ENCODE measurements at regions not wholly inside any gene's neighbourhood (a gene's known extent, or its start where the extent isn't known, plus 50 kb on each side); places are given as distances from the start of the nearest gene placed in this dataset.

DNA sequence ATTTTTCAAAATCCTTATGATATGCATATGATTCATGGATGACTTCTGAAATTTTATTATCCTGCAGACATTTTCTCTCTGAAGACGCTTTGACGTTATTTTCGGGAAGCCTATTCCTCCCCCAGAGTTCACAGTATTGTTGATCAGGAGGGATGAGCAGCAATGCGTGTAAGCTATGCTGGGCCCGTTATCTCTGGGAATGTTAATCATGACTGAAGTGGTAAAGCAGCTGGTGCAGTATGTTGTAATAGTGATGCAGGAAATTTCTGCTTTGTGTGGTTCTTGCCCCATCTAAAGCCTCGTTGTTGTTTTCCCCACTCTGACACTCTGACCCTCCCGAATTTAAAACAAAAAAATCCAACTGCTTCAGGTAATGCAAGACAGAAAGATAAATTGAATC lies 1797.8 kb upstream of the WWC1 start:
- Histone ChIP-seq H3K9me3 (replicated peaks; ENCODE audit: control insufficient read depth, insufficient read depth, low read length) (peaks cover 2% of the 10 kb centered on the region), H3K4me1 (ENCODE audit: control insufficient read depth, extremely low read depth, insufficient read depth, low read length) (no peaks in the 10 kb centered on the region), H3K27ac (ENCODE audit: insufficient read depth, low read depth, low read length) (no peak overlapping the region), H3K9me1 (replicated peaks; ENCODE audit: control insufficient read depth, extremely low read depth, insufficient read depth, low read length) (no peaks in the 10 kb centered on the region), H3K79me2 (ENCODE audit: control insufficient read depth, insufficient read depth, low read length) (no peaks in the 10 kb centered on the region), H3K4me3 (replicated peaks in 1 of 3; ENCODE audit: insufficient read depth in 1 of 3, low read depth in 1 of 3, low read length in 3 of 3) (no peak overlapping the region), H4K20me1 (replicated peaks; ENCODE audit: control insufficient read depth, extremely low read depth, insufficient read depth, low read length) (no peaks in the 10 kb centered on the region), H3K36me3 (ENCODE audit: control insufficient read depth in 2 of 2, extremely low read depth in 1 of 2, insufficient read depth in 2 of 2, low read length in 2 of 2) (no peaks in the 10 kb centered on the region), H3K27me3 (ENCODE audit: control insufficient read depth in 2 of 2, insufficient read depth in 2 of 2, low read length in 2 of 2) (no peaks in the 10 kb centered on the region), H2AFZ (ENCODE audit: low read depth, low read length) (no peak overlapping the region), H3K4me2 (ENCODE audit: insufficient read depth, low read length) (no peak overlapping the region), H3K9ac (replicated peaks; ENCODE audit: extremely low read depth, insufficient read depth, low read length) (no peak overlapping the region)
- BruUV-seq (replicated peaks) = no TSS peak
- CTCF ChIA-PET = no interaction called here
- dilution Hi-C loops (cut with MboI; ENCODE audit: extremely low pct_ligation_motif_present, low sequenced_read_pairs) (no loop called here), intact Hi-C loops (cut with micrococcal nuclease) (no loop called here)
- TF ChIP-seq MYC (IDR thresholded peaks at IDR 0.05; ENCODE audit: low read depth, low read length) = no peak
- TF ChIP-seq POLR2A (IDR thresholded peaks at IDR 0.05; ENCODE audit: low read depth, low read length) = no peak
- no peak for TF ChIP-seq GATA2 (IDR thresholded peaks at IDR 0.05; ENCODE audit: insufficient read depth, insufficient read length, low read depth, low read length)
- DNase-seq (ENCODE audit: low read depth, low spot score) (no peak), FAIRE-seq (no peak)
- POLR2A ChIA-PET = no interaction called here

DNA sequence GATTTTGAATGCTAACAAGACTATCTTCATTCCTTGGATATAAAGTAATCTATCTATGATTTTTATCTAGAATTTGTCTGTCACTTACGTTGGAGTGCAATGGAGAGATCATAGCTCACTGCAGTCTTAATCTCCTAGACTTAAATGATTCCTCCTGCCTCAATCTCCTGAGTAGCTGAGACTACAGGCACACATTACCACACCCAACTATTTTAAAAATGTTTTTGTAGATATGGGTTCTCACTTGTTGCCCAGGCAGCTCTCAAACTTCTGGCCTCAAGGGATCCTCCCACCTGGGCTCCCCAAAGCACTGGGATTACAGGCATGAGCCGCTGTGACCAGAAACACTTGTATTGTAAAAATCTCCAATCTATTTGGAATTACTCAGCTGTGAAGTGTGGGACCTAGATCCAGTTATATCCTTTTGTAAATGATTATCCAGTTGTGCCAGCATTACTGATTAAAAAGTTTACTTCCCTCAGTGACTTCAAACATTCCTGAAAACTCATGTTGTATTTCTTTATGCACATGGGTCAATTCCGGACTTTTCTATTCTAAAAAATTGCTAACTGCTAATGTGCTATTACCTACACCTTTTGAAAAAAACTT lies 1793.8 kb upstream of the WWC1 start:
- H4K20me1 ChIP-seq (replicated peaks; ENCODE audit: control insufficient read depth, extremely low read depth, insufficient read depth, low read length) = no peaks in the 10 kb centered on the region
- FAIRE-seq (no peak), DNase-seq (ENCODE audit: low read depth, low spot score) (no peak)
- no peak overlapping the region for H3K27ac ChIP-seq (ENCODE audit: insufficient read depth, low read depth, low read length)
- H3K79me2 ChIP-seq (ENCODE audit: control insufficient read depth, insufficient read depth, low read length) = no peaks in the 10 kb centered on the region
- CTCF ChIA-PET = no interaction called here
- BruUV-seq (replicated peaks) = no TSS peak
- intact Hi-C loops (cut with micrococcal nuclease) (no loop called here), dilution Hi-C loops (cut with MboI; ENCODE audit: extremely low pct_ligation_motif_present, low sequenced_read_pairs) (no loop called here)
- H3K9me3 ChIP-seq (replicated peaks; ENCODE audit: control insufficient read depth, insufficient read depth, low read length) = peaks cover 4% of the 10 kb centered on the region
- H3K4me3 ChIP-seq (replicated peaks in 1 of 3; ENCODE audit: insufficient read depth in 1 of 3, low read depth in 1 of 3, low read length in 3 of 3) = no peak overlapping the region
- TF ChIP-seq, protein P1, sequence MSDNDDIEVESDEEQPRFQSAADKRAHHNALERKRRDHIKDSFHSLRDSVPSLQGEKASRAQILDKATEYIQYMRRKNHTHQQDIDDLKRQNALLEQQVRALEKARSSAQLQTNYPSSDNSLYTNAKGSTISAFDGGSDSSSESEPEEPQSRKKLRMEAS (IDR thresholded peaks at IDR 0.05; ENCODE audit: insufficient read depth, insufficient read length) = no peak
- TF ChIP-seq JUN (IDR thresholded peaks at IDR 0.05; ENCODE audit: borderline replicate concordance, insufficient read depth, insufficient read length, low read depth) (no peak), GATA2 (IDR thresholded peaks at IDR 0.05; ENCODE audit: insufficient read depth, insufficient read length, low read depth, low read length) (no peak), POLR2A (IDR thresholded peaks at IDR 0.05; ENCODE audit: low read depth, low read length) (no peak), FOS (IDR thresholded peaks at IDR 0.05; ENCODE audit: borderline replicate concordance, insufficient read depth, low read length) (no peak), MYC (IDR thresholded peaks at IDR 0.05; ENCODE audit: low read depth, low read length) (no peak), POLR2AphosphoS5 (IDR thresholded peaks at IDR 0.05; ENCODE audit: insufficient read depth, low read depth, low read length) (no peak), EZH2 (IDR thresholded peaks at IDR 0.05; ENCODE audit: borderline replicate concordance, low read depth, low read length, severe bottlenecking) (no peak)
- TF ChIP-seq, protein P2, sequence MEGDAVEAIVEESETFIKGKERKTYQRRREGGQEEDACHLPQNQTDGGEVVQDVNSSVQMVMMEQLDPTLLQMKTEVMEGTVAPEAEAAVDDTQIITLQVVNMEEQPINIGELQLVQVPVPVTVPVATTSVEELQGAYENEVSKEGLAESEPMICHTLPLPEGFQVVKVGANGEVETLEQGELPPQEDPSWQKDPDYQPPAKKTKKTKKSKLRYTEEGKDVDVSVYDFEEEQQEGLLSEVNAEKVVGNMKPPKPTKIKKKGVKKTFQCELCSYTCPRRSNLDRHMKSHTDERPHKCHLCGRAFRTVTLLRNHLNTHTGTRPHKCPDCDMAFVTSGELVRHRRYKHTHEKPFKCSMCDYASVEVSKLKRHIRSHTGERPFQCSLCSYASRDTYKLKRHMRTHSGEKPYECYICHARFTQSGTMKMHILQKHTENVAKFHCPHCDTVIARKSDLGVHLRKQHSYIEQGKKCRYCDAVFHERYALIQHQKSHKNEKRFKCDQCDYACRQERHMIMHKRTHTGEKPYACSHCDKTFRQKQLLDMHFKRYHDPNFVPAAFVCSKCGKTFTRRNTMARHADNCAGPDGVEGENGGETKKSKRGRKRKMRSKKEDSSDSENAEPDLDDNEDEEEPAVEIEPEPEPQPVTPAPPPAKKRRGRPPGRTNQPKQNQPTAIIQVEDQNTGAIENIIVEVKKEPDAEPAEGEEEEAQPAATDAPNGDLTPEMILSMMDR (IDR thresholded peaks at IDR 0.05; ENCODE audit: extremely low read depth in 1 of 2, insufficient read depth in 1 of 2, low read depth in 1 of 2, low read length in 2 of 2) = no peak
- H3K27me3 ChIP-seq (ENCODE audit: control insufficient read depth in 2 of 2, insufficient read depth in 2 of 2, low read length in 2 of 2) = no peaks in the 10 kb centered on the region
- H2AFZ ChIP-seq (ENCODE audit: low read depth, low read length) = no peak overlapping the region
- H3K9ac ChIP-seq (replicated peaks; ENCODE audit: extremely low read depth, insufficient read depth, low read length) = no peak overlapping the region
- H3K4me1 ChIP-seq (ENCODE audit: control insufficient read depth, extremely low read depth, insufficient read depth, low read length) = no peaks in the 10 kb centered on the region
- no peaks in the 10 kb centered on the region for H3K36me3 ChIP-seq (ENCODE audit: control insufficient read depth in 2 of 2, extremely low read depth in 1 of 2, insufficient read depth in 2 of 2, low read length in 2 of 2)
- H3K9me1 ChIP-seq (replicated peaks; ENCODE audit: control insufficient read depth, extremely low read depth, insufficient read depth, low read length) = no peaks in the 10 kb centered on the region
- H3K4me2 ChIP-seq (ENCODE audit: insufficient read depth, low read length) = no peak overlapping the region
- POLR2A ChIA-PET = no interaction called here

Measured in endothelial cell of umbilical vein (primary cell).